K562 (cell line): ENCODE measurements at regions not wholly inside any gene's neighbourhood (a gene's known extent, or its start where the extent isn't known, plus 50 kb on each side); places are given as distances from the start of the nearest gene placed in this dataset.

Source experiments
- ATAC-seq: fragments of 200-7000 bp; cut with Tn5 transposase; 3 replicates; pipeline ENCODE4 v1.9.1; 2020; ENCODE audit warnings: moderate library complexity
- BruUV-seq: library from RNA; stranded (reverse); fragments of 400-500 nt; replicated peaks from 2 replicates; lab custom pipeline; 2021; lab: Mats Ljungman, UMichigan
- CTCF ChIA-PET: fragments of 300-600 bp; formaldehyde crosslinking; extraction: SDS; loops from one replicate; lab custom pipeline; 2021; ENCODE audit warnings: low intra/inter-chr PET ratio; lab: Yijun Ruan, JAX
- POLR2A ChIA-PET: fragments of 300-600, 350-650 bp; sonication (Branson Sonifier 250); formaldehyde crosslinking; extraction: SDS; loops from one replicate; lab custom pipeline; 2021; ENCODE audit warnings: antibody characterized with exemption, inconsistent platforms; lab: Yijun Ruan, JAX
- DNase-seq, 4 experiments: peaks; one replicate each; pipeline versions ENCODE4 v3.0.0 to v3.0.0-alpha.2; 2011 to 2018; ENCODE audit warnings: low spot score in 3 of 4, mixed read lengths in 3 of 4; ENCODE audit errors: extremely low read depth in 1 of 4
- FAIRE-seq: peaks from 2 replicates; lab custom pipeline; 2011; peaks lifted over from hg19 to GRCh38; lab: Jason Lieb, UNC
- H2AFZ ChIP-seq: 2 replicates; pipeline ENCODE4 v1.6.0; 2011; ENCODE audit warnings: low read depth, low read length, control low read depth, inconsistent platforms
- H3K27ac ChIP-seq: fragments of 200-600 bp; 3 replicates; pipeline ENCODE4 v1.8.0; 2011; ENCODE audit warnings: low read depth, mild to moderate bottlenecking, control low read depth, inconsistent platforms, low read length, moderate library complexity, mixed read lengths; ENCODE audit errors: extremely low read depth
- H3K27me3 ChIP-seq, 2 experiments: fragments of 300-600 bp in 1 of 2; 2 replicates in 1 of 2; 3 replicates in 1 of 2; pipeline versions ENCODE4 v1.6.0 to v1.8.0; 2011; ENCODE audit warnings: inconsistent platforms in 2 of 2, low read length in 2 of 2, mild to moderate bottlenecking in 1 of 2, mixed read lengths in 1 of 2, moderate library complexity in 1 of 2; ENCODE audit not compliant: control insufficient read depth in 2 of 2, insufficient read depth in 2 of 2
- H3K36me3 ChIP-seq: fragments of 300-600 bp; 3 replicates; pipeline ENCODE4 v1.8.0; 2011; ENCODE audit warnings: mild to moderate bottlenecking, low read length, inconsistent platforms; ENCODE audit not compliant: control insufficient read depth, insufficient read depth
- H3K4me1 ChIP-seq, 2 experiments: fragments of 200-600 bp in 1 of 2; replicated peaks in 1 of 2; 2 replicates in 1 of 2; 3 replicates in 1 of 2; pipeline versions ENCODE4 v1.5.1 to v1.8.0; 2011; ENCODE audit warnings: inconsistent platforms in 2 of 2, low read length in 2 of 2, mild to moderate bottlenecking in 1 of 2, mixed read lengths in 1 of 2, moderate library complexity in 1 of 2; ENCODE audit not compliant: control insufficient read depth in 2 of 2, insufficient read depth in 2 of 2
- H3K4me2 ChIP-seq: 2 replicates; pipeline ENCODE4 v1.6.1; 2011; ENCODE audit warnings: low read length, control low read depth, inconsistent platforms, mixed read lengths; ENCODE audit not compliant: insufficient read depth
- H3K4me3 ChIP-seq: fragments of 200-600 bp; sonication (generic), shearing (Covaris generic); 2 replicates; pipeline ENCODE4 v1.5.1; 2016; ENCODE audit warnings: control low read depth, inconsistent platforms
- H3K79me2 ChIP-seq: fragments of 200-600 bp; 3 replicates; pipeline ENCODE4 v1.8.0; 2011; ENCODE audit warnings: low read length, inconsistent platforms; ENCODE audit not compliant: control insufficient read depth, insufficient read depth
- H3K9ac ChIP-seq, 2 experiments: 2 replicates each; pipeline versions ENCODE4 v1.6.0 to v1.6.1; 2011; ENCODE audit warnings: low read depth in 2 of 2, low read length in 2 of 2, control low read depth in 1 of 2, inconsistent platforms in 1 of 2, mild to moderate bottlenecking in 1 of 2, mixed read lengths in 1 of 2; ENCODE audit not compliant: insufficient read depth in 1 of 2
- H3K9me1 ChIP-seq: one replicate; pipeline ENCODE4 v1.6.0; 2011; ENCODE audit warnings: inconsistent platforms, mild to moderate bottlenecking, low read length, moderate library complexity; ENCODE audit not compliant: control insufficient read depth, insufficient read depth
- H3K9me3 ChIP-seq: replicated peaks from 2 replicates; pipeline ENCODE4 v1.5.1; 2011; ENCODE audit warnings: low read depth, low read length, inconsistent platforms; ENCODE audit not compliant: control insufficient read depth, insufficient read depth
- H4K20me1 ChIP-seq: replicated peaks from 2 replicates; pipeline ENCODE4 v1.6.1; 2011; ENCODE audit warnings: low read length, inconsistent platforms, mixed read lengths; ENCODE audit not compliant: control insufficient read depth, insufficient read depth
- CTCFL ChIP-seq: IDR thresholded peaks from 2 replicates; pipeline ENCODE4 v1.6.1; 2011; ENCODE audit warnings: borderline replicate concordance, low read depth, mild to moderate bottlenecking, moderate library complexity, low read length; ENCODE audit not compliant: insufficient read depth, poor library complexity, severe bottlenecking
- DACH1 ChIP-seq: fragments of 450-650 bp; IDR thresholded peaks from 2 replicates; pipeline ENCODE4 v1.6.1; 2018; ENCODE audit not compliant: partially characterized antibody
- DMBX1 ChIP-seq: fragments of 250-450 bp; sonication (Bioruptor Pico); IDR thresholded peaks from 2 replicates; pipeline ENCODE4 v1.8.0; 2022; ENCODE audit warnings: inconsistent platforms, mild to moderate bottlenecking, moderate library complexity, borderline replicate concordance
- HDAC6 ChIP-seq: IDR thresholded peaks from 2 replicates; pipeline ENCODE4 v1.6.1; 2012; ENCODE audit warnings: low read depth, mild to moderate bottlenecking, control low read depth, inconsistent platforms, low read length, moderate library complexity
- MIER1 ChIP-seq: fragments of 450-650 bp; IDR thresholded peaks from 2 replicates; pipeline ENCODE4 v1.6.1; 2016; ENCODE audit warnings: antibody characterized with exemption, mild to moderate bottlenecking, low read depth
- MTF1 ChIP-seq: fragments of 250-450 bp; sonication (Bioruptor Pico); IDR thresholded peaks from 2 replicates; pipeline ENCODE4 v1.9.0; 2021; ENCODE audit warnings: moderate library complexity, mild to moderate bottlenecking, inconsistent platforms, borderline replicate concordance
- NUFIP1 ChIP-seq: fragments of 450-650 bp; IDR thresholded peaks from 2 replicates; pipeline ENCODE4 v1.6.1; 2018; ENCODE audit not compliant: partially characterized antibody
- RBM25 ChIP-seq: fragments of 200-400 bp; formaldehyde crosslinking; IDR thresholded peaks from 2 replicates; pipeline ENCODE4 v1.6.1; 2018; ENCODE audit warnings: low read length, low read depth, moderate library complexity; ENCODE audit not compliant: severe bottlenecking
- ZBTB8A ChIP-seq: fragments of 450-650 bp; IDR thresholded peaks from 2 replicates; pipeline ENCODE4 v1.6.1; 2018; ENCODE audit warnings: mild to moderate bottlenecking, moderate library complexity; ENCODE audit not compliant: partially characterized antibody
- WGBS: fragments of 100-300 bp; shearing (Covaris generic); methylation state at CpG from one replicate; pipeline ENCODE4 v1.1.6; 2016; ENCODE audit warnings: low coverage, mixed read lengths; ENCODE audit not compliant: insufficient coverage; ENCODE audit errors: missing lambda C conversion rate; 5-methylcytosine and 5-hydroxymethylcytosine counted together
- in situ Hi-C: fragments of 300-500 bp; cut with MboI; formaldehyde crosslinking; loops from 4 replicates; pipeline ENCODE4 v1.15.0; 2018; ENCODE audit warnings: inconsistent platforms, mixed read lengths
- intact Hi-C: fragments of 100-400 bp; cut with micrococcal nuclease; formaldehyde crosslinking; loops from 2 replicates; pipeline ENCODE4 v1.14.2; 2022

DNA sequence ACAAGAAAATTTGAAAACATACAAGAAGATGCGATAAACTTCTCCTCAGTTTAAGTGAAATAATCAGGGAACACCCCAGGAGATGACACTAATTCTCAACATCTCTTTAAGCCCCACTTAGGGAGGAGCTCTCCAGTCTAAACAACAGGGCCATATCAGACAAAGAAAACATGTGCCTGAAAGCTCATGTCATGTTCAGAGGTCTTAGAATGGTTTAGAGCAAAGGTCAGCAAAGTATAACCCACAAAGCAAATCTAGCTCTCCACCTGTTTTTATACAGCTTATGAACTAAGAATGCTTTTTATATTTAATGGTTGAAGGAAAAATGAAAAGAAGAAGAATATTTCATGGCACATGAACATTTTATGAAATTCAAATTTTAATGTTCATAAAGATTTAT is 155.6 kb upstream of the NOL4 start:
- Histone ChIP-seq H3K27me3 (no peaks in the 10 kb centered on the region), H4K20me1 (no peaks in the 10 kb centered on the region), H2AFZ (no peak overlapping the region), H3K4me2 (no peak overlapping the region), H3K9me1 (no peaks in the 10 kb centered on the region)
- no peak for ATAC-seq
- CTCF ChIA-PET: no interaction called here
- in situ Hi-C loops: no loop called here
- FAIRE-seq: no peak
- no peak for TF ChIP-seq ZBTB8A
- TF ChIP-seq MTF1 (CRISPR knock-in tag): no peak
- no peak for TF ChIP-seq MIER1
- no peak for TF ChIP-seq HDAC6
- no peak for TF ChIP-seq RBM25
- TF ChIP-seq DMBX1 (CRISPR knock-in tag): no peak
- no peak for TF ChIP-seq DACH1
- no peak for TF ChIP-seq CTCFL
- TF ChIP-seq NUFIP1: no peak
- TF ChIP-seq, all 486 proteins: peak for 0
- H3K4me3 ChIP-seq: no peak overlapping the region
- intact Hi-C loops: no loop called here
- no peaks in the 10 kb centered on the region; the same call in 1 of the 2 replicates for H3K9me3 ChIP-seq
- no peak overlapping the region for H3K27ac ChIP-seq
- BruUV-seq: no TSS peak
- H3K36me3 ChIP-seq: no peaks in the 10 kb centered on the region
- DNase-seq: no peak
- H3K79me2 ChIP-seq: no peaks in the 10 kb centered on the region
- no peaks in the 10 kb centered on the region for H3K4me1 ChIP-seq
- POLR2A ChIA-PET: no interaction called here
- 0% methylated on average over 1 of the region's 1 CpG for WGBS
- no peak overlapping the region for H3K9ac ChIP-seq
